ENCODE measurements at regions not wholly inside any gene's neighbourhood (a gene's known extent, or its start where the extent isn't known, plus 50 kb on each side); places are given as distances from the start of the nearest gene placed in this dataset.
A peak's percentile ranks its signal among the peaks of the same experiment; 100 is the strongest.

DNA sequence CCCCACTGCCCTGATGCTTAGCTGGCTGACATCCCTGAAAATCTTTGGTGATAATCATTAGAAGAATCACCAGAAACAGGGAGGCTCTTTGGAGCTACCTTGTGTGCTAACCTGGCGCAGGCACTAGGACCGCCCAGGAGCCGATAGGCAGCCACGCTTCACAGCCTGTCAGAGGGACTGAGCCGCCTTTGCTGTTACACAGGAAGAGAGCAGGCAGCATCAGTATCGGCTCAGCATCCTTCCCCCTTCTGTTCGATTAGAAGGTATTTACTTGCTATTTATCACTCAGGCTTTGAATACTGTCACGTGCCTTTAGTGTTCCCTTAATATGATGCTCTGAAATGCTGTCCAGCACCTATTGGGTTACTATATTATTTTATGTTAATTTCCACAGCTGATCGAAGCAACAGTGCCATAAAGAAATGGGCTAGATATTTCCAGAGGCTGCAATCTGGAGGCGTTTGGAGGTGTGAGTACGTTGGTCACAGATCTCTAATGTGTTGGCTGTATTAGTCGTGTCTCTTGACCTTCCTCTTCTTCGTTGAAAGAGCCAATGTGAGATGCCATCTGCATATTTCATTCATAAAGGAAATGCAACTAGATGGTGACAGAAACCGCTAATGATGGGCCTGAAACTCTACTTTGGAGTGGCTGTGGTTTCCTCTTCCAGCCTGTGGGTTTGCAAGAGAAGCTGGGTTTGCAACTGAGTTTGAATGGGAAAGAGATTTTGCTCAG lies 110.4 kb upstream of the RAB27B start:
- peak overlapping the region; percentile 18 to 45 (median 34) for H3K4me3 ChIP-seq
- WGBS, 5 donors, result 2 to 14% (median 7%) methylated on average over 14 of the region's 14 CpGs
- peaks cover 0 to 18% (median 7%) of the 10 kb centered on the region in 4 donors for H3K4me1 ChIP-seq
- no peaks in the 10 kb centered on the region for H3K9me3 ChIP-seq
- peak; percentile 65 to 81 for DNase-seq
- H3K27me3 ChIP-seq, result no peaks in the 10 kb centered on the region
- intact Hi-C loops (cut with DNase I; ENCODE audit: low total_unique reads), result no loop called here
- TF ChIP-seq EP300 (IDR thresholded peaks at IDR 0.05), result no peak
- TF ChIP-seq POLR2A (IDR thresholded peaks at IDR 0.05), result no peak
- TF ChIP-seq, protein P1, sequence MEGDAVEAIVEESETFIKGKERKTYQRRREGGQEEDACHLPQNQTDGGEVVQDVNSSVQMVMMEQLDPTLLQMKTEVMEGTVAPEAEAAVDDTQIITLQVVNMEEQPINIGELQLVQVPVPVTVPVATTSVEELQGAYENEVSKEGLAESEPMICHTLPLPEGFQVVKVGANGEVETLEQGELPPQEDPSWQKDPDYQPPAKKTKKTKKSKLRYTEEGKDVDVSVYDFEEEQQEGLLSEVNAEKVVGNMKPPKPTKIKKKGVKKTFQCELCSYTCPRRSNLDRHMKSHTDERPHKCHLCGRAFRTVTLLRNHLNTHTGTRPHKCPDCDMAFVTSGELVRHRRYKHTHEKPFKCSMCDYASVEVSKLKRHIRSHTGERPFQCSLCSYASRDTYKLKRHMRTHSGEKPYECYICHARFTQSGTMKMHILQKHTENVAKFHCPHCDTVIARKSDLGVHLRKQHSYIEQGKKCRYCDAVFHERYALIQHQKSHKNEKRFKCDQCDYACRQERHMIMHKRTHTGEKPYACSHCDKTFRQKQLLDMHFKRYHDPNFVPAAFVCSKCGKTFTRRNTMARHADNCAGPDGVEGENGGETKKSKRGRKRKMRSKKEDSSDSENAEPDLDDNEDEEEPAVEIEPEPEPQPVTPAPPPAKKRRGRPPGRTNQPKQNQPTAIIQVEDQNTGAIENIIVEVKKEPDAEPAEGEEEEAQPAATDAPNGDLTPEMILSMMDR (IDR thresholded peaks at IDR 0.05), result no peak
- TF ChIP-seq POLR2AphosphoS5 (IDR thresholded peaks at IDR 0.05), result no peak
- peak overlapping the region; percentile 20 to 64 (median 42) for H3K27ac ChIP-seq
- H3K36me3 ChIP-seq, result no peaks in the 10 kb centered on the region

DNA sequence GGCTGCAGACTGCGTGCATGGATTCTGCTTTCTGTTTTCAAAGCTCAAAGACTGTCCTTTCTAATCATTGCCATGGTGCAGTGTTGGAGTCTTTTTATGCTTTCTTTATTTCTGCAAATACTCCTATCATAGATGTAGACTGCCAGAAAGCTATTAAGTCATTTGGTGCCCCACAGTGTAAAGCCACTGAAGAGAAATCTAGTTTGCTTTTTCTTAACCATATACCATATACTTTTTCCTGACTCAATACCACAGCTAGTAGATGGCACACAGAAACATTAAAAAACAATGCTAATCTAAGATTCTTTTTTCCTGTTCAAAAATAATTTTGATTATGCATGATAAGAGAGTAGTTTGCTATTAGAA lies 109.9 kb upstream of the RAB27B start:
- 8 to 43% (median 25%) methylated on average over 1 of the region's 1 CpG for WGBS, 5 donors
- Histone ChIP-seq H3K9me3 (no peaks in the 10 kb centered on the region), H3K36me3 (no peaks in the 10 kb centered on the region), H3K4me1 (peaks cover 0 to 15% (median 7%) of the 10 kb centered on the region in 4 donors), H3K4me3 (peak overlapping the region in 2 of 4 donors; percentile 39 to 45), H3K27me3 (no peaks in the 10 kb centered on the region), H3K27ac (peak overlapping the region in 4 of 5 donors; percentile 20 to 64 (median 40))
- intact Hi-C loops (cut with DNase I; ENCODE audit: low total_unique reads), result no loop called here
- TF ChIP-seq, protein P1 (IDR thresholded peaks at IDR 0.05), result no peak
- no peak for TF ChIP-seq EP300 (IDR thresholded peaks at IDR 0.05)
- TF ChIP-seq POLR2A (IDR thresholded peaks at IDR 0.05), result no peak
- TF ChIP-seq POLR2AphosphoS5 (IDR thresholded peaks at IDR 0.05), result no peak
- DNase-seq, result no peak

DNA sequence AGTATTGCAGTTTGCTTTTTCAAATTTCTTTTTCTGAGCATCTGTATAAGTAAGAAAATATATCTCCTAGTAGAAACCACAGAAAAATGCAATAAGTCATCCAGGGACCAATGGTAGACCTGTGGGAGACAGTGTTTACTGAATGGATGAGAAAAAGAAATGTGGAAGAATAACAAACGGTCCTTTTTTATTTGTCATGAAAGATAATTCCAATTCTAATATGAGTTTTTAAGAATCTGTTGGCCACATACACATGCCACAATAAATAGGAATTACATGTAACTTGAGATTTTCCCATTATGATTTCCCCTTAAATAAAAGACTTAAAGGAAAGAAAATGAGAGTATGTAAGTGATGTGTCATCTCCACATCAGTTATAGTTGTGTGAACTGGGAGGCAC lies 107.7 kb upstream of the RAB27B start:
- Histone ChIP-seq H3K9me3 (no peaks in the 10 kb centered on the region), H3K27ac (no peak overlapping the region), H3K36me3 (no peaks in the 10 kb centered on the region), H3K4me3 (no peak overlapping the region), H3K4me1 (peaks cover 0 to 15% (median 7%) of the 10 kb centered on the region in 4 donors), H3K27me3 (no peaks in the 10 kb centered on the region)
- 72 to 86% (median 79%) methylated on average over 1 of the region's 1 CpG for WGBS, 5 donors
- DNase-seq, result no peak
- TF ChIP-seq, protein P1 (IDR thresholded peaks at IDR 0.05), result no peak
- TF ChIP-seq POLR2AphosphoS5 (IDR thresholded peaks at IDR 0.05) (no peak), POLR2A (IDR thresholded peaks at IDR 0.05) (no peak), EP300 (IDR thresholded peaks at IDR 0.05) (no peak)
- intact Hi-C loops (cut with DNase I; ENCODE audit: low total_unique reads), result no loop called here

DNA sequence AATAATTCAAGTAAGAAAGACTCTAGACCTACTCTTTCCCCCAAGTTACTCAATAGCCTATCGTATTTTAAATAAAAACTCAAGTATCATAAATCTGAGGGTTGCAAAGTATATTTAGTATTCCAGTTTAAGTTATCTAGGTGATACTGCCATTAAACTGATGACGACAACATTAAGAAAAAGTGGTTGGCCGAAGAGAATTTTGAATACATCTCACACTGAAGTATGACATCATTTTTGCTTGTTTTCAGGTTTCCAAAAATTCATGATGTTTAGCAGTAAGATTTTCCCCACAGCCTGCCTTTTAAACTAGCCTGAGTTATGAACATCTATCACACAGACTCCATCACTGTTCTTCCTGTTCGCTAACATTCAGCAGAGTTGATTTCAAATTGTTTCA lies 102.1 kb upstream of the RAB27B start:
- H3K36me3 ChIP-seq, result no peaks in the 10 kb centered on the region
- TF ChIP-seq POLR2A (IDR thresholded peaks at IDR 0.05), result no peak
- TF ChIP-seq EP300 (IDR thresholded peaks at IDR 0.05), result no peak
- TF ChIP-seq, protein P1 (IDR thresholded peaks at IDR 0.05), result no peak
- no peaks in the 10 kb centered on the region for H3K4me1 ChIP-seq
- no peak for DNase-seq
- no peak overlapping the region for H3K4me3 ChIP-seq
- intact Hi-C loops (cut with DNase I; ENCODE audit: low total_unique reads), result no loop called here
- H3K27me3 ChIP-seq, result no peaks in the 10 kb centered on the region
- H3K9me3 ChIP-seq, result no peaks in the 10 kb centered on the region
- H3K27ac ChIP-seq, result no peak overlapping the region
- 94 to 98% (median 94%) methylated on average over 4 of the region's 4 CpGs for WGBS, 5 donors

All from stomach (tissue), 8 donors.